Activated naive CD4-positive, alpha-beta T cell treated with Interleukin-2 at 50 U/mL for 16 hours (primary cell): ENCODE measurements at regions not wholly inside any gene's neighbourhood (a gene's known extent, or its start where the extent isn't known, plus 50 kb on each side); places are given as distances from the start of the nearest gene placed in this dataset.

ENCODE experiments used
- DNase-seq: peaks from one replicate; pipeline ENCODE4 v3.0.0-alpha.2; 2020

GRCh38 chr13:22455036-22455435 is 725.7 kb upstream of the SGCG start:
- DNase-seq, result no peak

- no peak for DNase-seq
Measured at GRCh38 chr13:22461854-22462490, 718.8 kb upstream of the SGCG start.

DNA sequence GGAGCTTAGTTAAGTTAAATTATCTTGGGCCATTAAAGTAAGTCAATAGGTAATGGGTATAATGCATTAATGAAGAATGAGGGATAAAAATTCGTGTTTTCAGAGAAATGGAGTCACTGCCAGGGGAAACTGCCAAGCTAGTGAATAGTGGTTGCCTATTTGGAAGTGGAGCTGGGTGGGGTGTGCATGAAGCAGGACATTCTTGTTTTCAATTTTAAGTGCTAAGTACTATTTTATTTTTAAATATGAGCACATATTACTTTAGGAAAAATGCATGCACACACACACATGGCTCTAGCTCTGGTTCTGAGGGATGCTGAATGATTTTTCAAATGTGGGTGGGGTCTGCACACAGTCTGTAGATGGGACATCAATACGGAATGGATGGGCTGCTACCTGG is 717.7 kb upstream of the SGCG start:
- no peak for DNase-seq

- no peak for DNase-seq
Measured at GRCh38 chr13:22468045-22468444, 712.7 kb upstream of the SGCG start.

- no peak for DNase-seq
Measured at GRCh38 chr13:22468824-22469223, 712.0 kb upstream of the SGCG start.

DNA sequence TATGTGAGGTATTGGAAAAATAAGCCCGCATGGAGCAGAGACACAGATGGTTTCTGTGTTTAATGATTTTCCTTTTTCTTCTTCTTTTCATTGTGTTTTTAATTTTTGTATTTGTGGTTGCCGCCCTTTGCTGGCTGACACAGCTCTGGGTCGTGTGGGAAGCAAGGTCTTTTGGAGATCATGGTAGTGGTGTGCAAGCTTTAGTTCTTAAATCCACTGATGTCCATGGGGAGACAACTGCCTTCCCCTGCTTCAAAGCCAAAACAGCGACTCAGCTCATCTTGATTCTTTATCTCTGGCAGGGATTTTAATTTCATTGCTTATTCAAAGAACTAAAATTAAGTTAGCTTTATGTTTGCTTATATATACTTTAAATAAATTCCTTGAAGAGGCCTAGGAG is 711.3 kb upstream of the SGCG start:
- no peak for DNase-seq

- DNase-seq, result no peak
Measured at GRCh38 chr13:22470075-22470474, 710.7 kb upstream of the SGCG start.

- no peak for DNase-seq
Measured at GRCh38 chr13:22482496-22483000, 698.2 kb upstream of the SGCG start.

- no peak for DNase-seq
Measured at GRCh38 chr13:22483276-22483675, 697.5 kb upstream of the SGCG start.

DNA sequence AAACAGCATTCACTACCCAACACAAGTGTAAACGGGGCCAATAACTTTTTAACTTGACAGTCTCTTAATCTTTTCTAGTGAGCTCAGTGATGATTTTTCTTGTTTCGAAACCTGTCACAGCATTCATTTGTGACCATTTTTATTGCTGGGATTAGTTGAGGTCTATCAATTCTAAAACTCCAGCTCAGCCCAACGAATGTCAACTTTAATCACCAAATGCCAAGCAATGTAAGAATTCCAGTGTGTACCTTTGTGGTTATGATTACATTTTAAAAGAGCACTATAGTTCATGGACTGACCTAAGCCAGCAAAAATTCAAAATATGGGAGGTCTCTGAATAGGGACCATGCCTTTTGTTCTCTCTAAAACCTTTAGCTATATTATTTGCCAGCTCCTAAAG is 694.3 kb upstream of the SGCG start:
- no peak for DNase-seq

DNA sequence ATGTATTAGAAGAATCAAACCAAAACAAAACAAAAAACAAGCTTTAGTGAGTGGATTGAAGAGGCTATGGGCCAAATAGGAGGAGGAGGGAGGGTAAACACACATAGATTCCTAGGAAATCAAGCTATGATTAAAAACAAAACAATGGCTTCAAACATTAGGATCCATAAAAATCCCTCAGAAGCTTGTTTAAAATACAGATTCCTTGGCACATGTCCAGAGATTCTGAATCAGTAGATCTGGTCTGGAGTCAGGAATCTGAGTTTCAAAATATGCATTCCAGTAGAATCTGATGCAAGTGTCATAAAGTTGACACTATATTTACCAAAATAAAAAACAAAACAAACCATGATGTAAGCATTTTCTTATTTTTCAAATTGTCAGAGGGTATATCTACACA is 692.8 kb upstream of the SGCG start:
- no peak for DNase-seq

GRCh38 chr13:22489771-22490170 is 691.0 kb upstream of the SGCG start:
- DNase-seq, result no peak

GRCh38 chr13:22495819-22496218 is 685.0 kb upstream of the SGCG start:
- no peak for DNase-seq

GRCh38 chr13:22496803-22497508 is 683.8 kb upstream of the SGCG start:
- DNase-seq, result no peak

DNA sequence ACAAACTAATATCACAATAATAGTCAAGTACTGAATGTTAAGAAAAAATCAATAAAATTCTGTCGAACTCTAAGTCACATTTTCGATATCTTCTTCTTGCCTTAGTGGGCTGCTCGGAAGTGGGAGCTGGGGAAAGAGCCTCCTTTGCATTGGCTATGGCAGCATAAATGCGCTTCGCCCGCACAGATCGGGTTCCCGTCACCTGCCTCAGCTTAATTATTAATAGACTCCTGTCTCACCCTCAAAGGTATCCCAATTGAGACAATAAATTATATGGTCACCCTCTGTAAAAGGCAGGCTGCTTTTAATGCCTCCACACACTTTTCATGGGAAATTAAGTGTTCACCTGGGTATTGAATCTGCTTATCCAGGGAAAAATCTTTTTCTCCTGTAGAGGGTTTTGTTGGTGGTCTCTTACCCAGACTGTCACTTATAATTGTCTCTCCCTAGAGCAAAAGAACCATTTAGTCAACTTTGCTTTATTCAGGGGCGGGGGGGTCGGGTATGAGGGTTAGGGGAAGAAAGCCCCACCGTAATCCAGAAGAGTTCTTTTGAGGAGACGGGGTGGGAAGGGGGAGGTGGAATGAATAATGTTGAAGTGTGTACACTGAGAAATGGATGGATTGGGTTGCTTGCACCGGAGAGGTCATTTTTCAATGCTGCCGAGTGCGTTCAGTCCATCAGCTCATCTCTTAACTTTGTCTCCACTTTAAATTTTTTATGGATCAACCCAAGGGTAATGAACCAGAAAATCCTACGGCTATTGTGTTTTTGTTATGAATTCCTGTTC is 682.6 kb upstream of the SGCG start:
- DNase-seq, result no peak

GRCh38 chr13:22499919-22500318 is 680.9 kb upstream of the SGCG start:
- no peak for DNase-seq

DNA sequence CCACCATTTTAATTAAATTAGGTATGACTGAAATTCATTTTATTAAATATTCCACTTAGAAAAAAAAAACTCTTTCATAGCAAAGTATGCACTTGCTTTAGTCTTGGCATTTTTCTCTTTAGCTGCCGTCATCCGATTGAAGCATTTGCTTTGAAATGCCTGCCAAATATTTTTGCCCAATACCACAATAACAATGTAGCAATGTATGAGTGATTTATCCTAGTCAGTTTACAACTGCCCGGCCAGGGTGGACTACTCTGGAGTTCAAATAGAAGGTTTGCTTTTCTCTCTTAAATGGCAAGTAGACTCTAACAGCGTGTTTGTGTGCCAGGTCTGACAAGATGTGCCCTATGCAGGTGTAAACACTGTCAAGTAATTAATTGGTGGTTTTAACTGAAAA is 675.3 kb upstream of the SGCG start:
- no peak for DNase-seq

- no peak for DNase-seq
Measured at GRCh38 chr13:22506096-22506691, 674.6 kb upstream of the SGCG start.

DNA sequence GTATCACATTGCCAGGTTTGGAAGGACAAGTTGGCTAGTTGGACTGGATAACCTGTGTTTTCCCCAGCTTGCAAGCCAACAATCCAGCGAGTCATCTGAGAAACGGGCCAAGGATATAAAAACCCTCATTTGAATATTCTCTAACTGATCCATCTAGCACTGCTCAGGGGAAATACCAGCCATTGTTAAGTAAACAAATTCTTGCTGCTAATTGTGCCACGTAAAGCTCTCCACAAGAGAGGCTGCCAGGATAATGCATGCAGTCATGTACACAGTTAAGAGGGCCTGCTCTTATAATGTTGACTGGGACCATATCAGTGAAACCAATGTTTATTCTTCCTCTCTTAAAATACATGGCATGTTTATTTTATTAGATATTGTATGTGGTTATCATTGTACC is 663.2 kb upstream of the SGCG start:
- no peak for DNase-seq

DNA sequence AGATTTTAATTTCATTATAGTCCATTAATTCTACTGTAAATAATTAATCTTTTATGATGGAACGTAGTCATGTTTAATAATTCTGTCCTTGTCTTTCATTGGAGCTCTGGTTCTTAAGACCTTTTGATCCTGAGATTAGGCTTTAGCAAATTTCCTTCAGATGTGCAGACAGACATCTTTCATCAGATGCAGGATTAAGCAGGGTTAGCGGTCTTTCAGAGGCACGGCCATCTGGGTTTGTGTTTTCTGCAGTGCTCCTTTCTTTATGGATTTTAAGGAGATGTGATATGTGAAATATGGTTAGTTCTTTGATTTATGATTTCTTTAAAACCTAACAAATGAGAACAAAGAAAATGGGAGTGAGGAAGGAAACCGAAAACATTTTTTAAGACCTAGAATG is 643.9 kb upstream of the SGCG start:
- no peak for DNase-seq

- no peak for DNase-seq
Measured at GRCh38 chr13:22538400-22538799, 642.4 kb upstream of the SGCG start.

- DNase-seq, result no peak
Measured at GRCh38 chr13:22549126-22549525, 631.7 kb upstream of the SGCG start.

GRCh38 chr13:22561581-22561980 is 619.2 kb upstream of the SGCG start:
- DNase-seq, result no peak

- DNase-seq, result no peak
Measured at GRCh38 chr13:22562116-22562515, 618.7 kb upstream of the SGCG start.
